HG02973 (cell line): ENCODE measurements at regions not wholly inside any gene's neighbourhood (a gene's known extent, or its start where the extent isn't known, plus 50 kb on each side); places are given as distances from the start of the nearest gene placed in this dataset.
"Not testable (repeated sequence)": the region's sequence is repeated elsewhere in the genome, so short reads cannot be mapped to it uniquely, and the experiment has no call there.

ENCODE experiments used
- ATAC-seq: cut with Tn5 transposase; IDR thresholded peaks from one replicate; pipeline ENCODE4 v1.9.1; 2021; ENCODE audit warnings: moderate library complexity; ENCODE audit not compliant: unreplicated experiment

DNA sequence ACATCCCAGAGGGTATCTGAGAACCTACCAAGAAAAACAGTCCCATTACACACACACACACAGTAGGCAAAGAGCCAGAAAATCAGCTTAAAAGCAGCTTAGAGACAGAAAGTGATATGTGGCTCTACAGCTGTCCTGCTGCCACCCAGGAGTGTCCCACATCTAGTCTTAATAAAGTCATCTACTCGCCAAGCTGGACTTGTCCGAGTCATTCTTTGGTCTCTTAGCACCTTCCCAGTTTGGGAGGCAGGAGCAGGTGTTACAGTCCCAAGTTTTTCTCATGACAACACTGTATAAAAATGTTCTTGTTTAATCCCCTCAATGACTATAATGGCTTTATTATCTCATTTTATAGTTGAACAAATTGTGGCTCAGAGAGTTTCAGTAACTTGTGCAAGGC lies 252.5 kb upstream of the CASK start:
- no peak for ATAC-seq

DNA sequence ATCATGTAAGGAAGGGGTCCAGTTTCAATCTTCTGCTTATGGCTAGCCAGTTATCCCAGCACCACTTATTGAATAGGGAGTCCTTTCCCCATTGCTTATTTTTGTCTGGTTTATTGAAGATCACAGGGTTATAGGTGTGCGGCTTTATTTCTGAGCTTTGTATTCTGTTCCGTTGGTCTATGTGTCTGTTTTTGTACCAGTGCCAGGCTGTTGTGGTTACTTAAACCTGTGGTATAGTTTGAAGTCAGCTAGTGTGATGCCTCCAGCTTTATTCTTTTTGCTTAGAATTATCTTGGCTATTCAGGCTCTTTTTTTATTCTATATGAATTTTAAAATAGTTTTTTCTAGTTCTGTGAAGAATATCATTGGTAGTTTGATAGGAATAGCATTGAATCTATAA lies 234.6 kb upstream of the CASK start:
- ATAC-seq, result not testable (repeated sequence)

DNA sequence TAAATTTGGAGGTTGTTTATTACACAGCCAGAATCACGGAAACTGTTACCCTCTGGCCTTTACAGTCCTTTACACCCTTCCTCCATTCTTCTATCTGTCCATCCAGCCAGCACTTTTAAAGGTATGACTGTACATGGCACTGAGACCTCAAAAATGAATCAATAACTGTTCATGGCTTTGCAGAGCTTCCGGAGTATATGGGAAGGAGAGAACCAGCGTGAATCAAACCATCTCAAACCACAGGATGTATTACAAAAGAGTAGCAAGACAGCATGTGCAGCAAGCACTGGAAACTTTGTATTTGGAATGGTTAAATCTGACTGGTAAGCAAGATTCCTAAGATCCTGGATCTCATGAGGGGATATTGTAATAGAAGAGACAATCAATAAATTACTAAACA lies 228.5 kb upstream of the CASK start:
- no peak for ATAC-seq

DNA sequence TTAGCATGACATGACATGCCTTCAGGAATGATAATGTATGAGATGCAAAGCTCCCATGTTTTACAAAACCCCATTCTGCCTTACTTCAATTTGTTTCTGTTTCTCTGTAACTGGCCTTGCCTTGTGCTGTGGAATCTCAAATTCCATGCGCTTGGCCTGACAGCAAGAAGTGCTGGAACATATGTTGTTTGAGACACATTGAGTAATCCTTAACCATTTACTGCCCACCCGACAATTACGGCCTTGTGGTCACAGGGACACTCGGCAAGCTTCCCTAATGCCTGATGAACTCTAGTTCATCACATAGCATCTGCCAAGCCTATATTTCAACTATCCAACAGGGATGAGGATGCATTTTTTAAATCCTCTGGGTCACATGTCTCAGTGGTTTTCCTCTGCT lies 226.4 kb upstream of the CASK start:
- ATAC-seq, result no peak

DNA sequence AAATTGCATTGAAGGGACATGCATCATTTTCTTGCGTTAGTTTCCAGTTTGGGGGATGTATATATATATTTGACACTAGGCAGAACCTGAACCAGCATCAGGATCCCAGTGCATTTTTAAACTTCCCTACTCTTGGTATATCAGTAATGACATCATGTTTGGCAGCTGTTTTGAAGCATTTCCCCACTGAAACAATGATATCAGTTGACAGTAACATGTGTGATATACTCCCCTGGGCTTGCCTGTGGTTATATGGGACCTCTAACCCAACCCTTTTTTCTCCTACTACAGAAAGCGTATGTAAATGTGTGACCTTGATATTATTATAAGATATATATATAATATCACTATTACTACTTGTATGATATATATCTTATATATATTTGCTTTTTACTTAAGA lies 225.9 kb upstream of the CASK start:
- ATAC-seq, result no peak

DNA sequence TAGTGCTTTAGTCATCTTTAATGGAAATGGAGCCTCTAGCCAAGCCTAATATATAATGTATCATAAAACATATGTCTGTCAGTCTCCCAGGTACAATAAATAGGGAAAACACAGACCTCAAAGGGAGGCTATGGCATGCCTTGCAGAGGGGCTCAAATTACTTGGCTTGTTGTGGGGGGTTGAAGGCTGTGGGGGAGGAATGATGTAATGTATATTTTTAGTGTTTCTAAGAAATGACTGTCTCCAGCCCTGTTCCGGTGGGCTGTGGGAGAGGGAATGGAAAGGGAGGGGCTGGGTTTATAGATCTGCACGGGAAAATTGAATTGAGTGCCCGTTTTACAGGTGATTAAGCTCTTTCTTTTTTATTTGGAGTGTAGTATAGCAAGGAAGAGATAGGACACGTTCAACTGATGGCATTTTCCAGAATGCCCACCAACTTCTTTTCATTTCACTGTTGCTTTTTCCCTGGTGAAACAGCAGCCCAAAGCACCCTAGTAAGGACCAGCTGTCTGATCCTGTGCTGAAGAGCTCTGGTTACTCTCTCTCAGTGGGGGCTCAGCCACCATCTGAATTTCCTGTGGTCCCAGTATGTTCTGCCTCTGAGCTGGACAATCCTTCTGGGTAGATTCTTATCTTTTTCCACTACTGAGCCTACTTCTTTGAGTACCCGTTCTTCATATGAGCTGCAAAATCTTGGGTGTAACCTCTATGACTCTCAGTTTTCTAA lies 220.7 kb upstream of the CASK start:
- no peak for ATAC-seq

DNA sequence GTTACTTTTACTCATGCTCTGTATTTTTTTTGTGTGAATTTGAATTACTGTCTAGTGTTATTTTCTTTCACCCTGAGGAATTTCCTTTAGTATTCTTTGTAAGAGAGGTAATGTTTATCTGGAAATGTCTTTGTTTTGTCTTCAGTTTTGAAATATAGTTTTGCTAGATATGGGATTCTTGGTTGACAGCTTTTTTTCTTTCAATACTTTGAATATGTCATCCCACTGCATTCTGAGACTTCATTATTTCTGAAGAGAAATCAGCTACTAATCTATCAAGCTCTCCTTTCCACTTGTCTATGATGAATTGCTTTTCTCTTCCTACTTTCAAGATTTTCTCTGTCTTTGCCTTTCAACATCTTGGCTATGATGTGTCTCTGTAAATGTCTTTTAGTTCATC lies 217.0 kb upstream of the CASK start:
- no peak for ATAC-seq

DNA sequence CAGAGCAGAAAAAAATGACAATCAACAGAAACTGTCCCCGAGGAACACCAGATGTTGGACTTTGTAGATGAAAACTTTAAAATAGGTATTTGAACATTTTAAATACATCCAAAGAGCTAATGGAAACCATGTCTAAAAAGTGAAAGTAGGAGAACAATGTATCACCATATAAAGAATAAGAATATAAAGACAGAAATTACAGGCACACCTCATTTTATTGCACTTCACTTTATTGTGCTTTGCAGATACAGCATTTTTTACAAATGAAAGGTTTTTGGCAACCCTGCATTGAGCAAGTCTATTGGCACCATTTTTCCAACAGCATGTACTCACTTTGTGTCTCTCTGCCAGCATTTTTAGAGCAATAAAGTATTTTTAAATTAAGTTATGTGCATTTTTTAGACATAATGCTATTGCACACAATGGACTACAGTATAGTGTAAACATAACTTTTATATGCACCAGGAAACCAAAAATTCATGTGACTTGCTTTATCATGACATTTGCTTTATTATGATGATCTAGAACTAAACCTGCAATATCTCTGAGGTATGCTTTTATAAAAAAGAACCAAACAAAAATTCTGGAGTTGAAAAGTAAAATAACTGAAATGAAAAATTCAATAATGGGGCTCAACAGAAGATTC lies 212.4 kb upstream of the CASK start:
- no peak for ATAC-seq

DNA sequence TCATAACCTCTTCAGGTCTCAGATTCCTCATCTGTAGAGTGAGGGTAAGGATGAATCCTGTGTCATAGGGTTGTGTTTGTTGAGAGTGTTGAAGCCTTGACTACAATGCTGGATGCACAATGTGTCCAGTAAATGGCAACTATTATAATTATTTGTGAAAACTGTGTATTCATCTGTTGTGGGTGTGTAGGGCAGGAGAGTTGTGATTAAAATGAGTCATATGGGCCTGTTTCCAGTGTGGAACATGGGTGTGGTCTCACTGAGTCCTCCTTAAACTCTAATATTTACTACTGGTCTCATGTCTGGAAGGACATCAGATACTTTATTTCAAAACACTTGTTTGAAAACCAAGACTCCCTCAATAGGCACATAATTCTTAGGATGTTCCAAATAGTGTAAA lies 208.5 kb upstream of the CASK start:
- ATAC-seq, result no peak

DNA sequence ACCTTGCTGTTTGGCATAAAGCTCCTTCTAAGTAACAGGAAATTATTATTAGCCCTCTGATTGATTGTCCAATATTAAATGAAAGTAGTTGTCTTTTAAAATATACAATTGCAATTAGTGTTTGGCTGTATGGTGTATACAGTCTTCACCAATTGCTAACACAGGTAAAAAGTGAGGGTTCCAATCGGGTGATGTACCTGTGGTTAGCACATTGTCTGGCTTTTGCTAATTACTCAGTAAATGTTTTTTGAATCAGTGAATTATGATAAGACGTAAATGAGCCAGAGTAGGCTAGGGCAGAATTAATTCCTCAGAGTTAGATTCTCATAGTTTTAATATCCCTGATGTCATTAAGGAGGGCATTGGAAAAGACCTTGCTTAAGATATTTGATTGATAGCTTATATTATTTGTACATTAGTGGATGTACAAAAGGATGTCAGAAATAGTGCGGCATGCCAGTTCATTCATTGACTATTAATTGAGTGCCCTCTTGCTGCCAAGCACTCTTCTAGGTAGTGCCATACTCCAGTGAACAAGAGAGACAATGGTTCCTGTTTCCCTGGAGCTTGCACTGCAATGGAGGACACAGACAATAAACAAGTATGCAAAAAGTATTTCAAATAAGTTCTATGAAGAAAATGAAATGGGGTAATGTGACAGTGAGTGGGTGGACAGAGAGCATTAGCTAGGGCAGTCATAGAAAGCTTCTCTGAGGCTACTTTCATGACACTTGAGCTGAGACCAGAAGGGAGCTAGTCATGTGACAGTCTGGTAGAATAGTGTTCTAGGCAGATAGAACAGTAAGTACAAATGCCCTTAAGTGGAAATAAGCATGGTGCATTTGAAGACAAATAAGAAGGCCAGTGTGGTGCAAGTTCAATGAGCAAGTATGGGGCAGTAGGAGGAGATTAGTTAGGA lies 205.9 kb upstream of the CASK start:
- no peak for ATAC-seq

DNA sequence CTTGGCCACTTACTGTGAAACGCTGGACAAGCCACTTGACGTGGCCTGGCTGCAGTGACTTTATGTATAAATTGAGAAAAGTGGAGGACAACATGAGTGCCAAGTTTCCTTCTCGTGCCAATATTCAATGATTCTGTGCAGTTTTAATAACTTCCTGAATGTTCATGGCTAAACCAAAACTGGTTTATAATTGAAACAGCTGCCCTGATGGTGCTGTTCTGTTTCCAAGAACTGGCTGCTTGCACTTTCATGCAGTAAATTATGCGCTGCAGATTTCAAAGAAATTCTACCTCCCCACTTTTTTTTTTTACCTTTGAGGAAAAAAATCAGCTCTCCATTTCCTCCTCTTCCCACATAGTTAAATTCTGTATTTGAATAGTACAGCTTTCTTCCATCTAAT lies 205.2 kb upstream of the CASK start:
- ATAC-seq, result no peak

DNA sequence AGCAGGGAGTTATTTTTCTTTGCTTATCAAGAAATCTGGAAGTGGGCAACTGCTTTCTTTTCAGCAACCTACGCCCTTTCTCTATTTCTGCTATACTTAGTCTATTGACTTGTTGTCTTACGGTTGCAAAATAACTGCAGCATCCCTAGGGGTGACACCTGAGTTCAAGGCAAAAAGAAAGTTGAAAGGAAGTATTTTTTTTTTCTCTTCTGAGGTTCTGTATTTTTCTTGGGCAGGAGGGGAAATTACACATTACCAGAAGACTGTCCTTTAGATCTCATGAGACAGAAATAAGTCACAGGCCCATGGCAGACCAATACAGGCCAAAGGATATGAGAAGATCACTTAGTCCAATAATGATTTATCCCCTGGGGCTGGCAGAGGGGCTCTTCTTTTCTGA lies 204.7 kb upstream of the CASK start:
- ATAC-seq, result peak; percentile 62

DNA sequence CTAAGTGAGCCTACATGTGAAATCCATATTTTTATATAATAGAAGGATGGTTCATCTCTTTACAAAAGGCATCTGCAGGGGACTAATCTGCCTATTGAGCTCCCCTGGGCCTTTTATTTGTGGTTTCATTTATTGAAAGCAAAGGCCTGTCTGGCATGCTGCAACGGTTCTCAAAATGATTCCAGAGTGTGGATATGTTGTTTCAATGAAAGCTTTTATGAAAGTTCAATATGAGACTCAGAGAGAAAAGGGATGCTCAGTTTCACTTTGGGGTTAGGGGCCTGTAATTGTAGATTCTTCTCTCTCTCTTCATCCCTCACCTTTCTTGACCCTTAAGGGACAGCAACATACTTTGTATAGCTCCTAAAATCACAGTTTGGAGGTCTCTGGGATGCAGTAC lies 204.2 kb upstream of the CASK start:
- ATAC-seq, result no peak

DNA sequence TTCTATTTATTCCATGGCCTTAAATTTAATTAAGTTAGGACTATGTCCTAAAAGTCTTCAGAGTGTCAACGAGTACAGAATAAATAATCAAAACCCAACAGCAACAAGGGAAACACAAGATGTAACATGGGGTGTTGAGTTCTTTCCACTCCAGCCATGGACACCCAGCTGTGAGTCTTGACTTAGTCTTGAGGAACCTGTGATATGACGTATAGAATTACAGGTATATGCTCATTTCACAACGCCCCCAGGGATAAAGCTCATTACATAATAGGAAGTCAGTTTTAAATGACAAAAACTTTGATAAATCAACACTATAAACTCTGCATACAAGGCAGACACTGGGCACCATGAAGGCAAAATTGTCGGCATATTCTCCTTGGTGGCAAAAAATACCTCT lies 200.0 kb upstream of the CASK start:
- no peak for ATAC-seq

DNA sequence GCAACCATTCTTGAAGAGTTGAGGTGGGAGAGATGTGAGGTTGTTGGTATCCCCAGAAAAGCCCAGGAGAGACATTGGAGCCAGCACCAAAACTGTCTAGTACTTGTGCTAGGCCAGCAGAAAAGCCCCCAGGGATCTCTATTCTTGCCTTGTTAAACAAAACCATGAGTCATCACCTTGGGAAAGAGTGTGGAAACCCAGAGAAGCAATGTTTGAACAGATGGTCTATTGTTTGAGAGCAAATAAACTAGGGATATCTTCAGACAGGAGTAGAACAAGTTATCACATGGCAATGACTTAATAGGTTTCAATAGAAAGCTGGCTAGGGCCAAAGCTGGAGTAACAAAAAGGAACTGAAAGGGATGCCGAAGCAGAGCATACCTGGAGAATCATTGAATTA lies 195.7 kb upstream of the CASK start:
- ATAC-seq, result no peak

DNA sequence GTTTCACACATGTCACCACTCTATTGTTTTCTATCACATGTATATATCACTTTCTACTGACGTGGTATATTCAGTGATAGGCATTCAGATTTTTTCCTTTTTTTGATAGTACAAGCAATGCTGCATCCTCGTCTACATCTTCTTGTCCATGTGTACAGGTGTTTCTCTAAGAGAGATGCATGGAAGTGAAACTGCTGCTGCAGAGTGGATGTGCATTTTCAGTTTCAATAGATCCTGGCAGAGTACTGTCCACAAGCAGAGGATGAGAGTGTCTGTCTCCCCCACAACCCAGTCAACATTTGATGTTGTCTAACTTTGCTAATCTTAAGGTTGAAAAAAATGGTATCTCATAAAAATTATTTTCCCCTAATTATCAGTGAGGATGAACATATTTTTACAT lies 194.0 kb upstream of the CASK start:
- peak; percentile 93 for ATAC-seq

DNA sequence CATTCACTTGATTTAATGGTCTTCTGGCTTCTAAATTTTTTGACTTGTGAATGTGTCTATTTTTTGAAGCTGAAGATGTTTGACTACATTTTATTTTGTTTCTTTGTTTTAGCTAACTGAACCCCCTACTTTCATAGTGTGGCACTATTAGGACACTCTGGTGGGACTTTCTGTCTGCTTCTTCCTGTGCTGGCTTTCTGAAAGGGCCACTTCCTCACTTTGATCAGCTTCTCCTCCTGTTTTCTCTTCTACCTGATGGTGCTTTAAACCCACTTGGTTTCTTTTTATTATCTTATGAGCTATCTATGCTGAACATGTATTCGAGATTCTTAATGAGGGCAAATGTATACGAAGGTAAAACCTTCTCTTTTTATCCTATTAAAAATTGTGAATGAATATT lies 186.1 kb upstream of the CASK start:
- no peak for ATAC-seq

DNA sequence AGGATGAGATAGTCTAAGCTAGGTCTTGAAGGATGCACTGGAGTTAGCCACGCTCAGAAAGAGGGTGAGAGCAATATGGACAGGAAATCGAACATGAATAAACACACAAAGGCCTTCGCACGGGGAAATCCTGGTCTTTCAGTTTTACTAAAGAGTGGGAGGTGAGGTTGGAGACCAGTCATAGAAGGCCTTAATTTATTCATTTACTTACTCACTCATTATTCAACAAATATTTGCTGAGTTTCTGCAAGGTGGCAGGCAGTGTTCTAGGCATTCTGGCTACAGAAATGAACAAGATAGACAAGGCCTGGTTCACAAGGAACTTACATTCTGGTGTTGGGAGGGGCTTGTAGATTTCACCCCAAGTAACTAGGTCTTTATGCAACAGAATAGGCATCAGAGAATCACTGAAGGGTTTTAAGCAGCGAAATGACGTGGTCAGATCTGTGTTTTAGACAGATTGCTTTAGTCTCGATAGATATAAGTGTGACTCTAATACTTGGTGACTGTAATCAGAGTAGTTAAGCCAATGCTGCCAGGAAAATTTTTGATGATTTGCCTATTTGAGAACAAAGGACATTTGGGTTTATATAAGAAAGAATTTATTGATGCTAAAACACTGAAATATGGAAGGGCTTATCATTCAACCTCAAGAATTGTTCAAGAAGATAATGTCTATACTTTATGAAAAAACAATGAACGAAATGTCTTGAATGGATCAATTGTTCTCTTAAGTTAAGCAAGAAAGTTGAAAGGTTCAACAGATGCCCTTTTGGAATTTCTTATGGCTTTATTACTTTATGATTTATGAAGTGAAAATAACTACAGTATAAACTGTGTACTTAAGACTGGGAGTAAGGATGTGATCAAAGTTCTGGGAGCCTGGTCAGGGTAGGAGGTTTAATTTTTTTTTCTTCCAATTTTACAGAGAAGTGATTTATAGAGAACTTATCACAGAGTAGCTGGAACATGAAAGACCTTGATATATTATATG lies 184.4 kb upstream of the CASK start:
- peak; percentile 79 for ATAC-seq

DNA sequence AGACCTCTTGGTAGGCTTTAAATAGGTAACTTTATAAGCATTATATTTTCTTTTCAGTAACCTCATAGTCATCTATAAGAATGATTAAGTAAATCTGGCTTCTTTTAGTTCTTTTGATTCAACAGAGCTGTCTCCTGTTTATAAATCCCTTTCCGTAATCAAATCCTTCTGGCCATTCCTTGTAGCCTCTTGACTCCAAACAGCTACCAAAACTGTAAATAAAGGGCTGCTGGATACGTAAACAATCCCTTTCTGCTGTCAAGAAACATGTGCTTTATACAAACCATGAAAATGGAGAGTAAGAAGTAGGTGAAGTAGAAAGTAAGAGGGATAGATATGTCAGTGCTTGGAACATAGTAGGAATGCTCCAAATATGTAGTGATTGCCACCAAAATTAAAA lies 183.2 kb upstream of the CASK start:
- no peak for ATAC-seq

DNA sequence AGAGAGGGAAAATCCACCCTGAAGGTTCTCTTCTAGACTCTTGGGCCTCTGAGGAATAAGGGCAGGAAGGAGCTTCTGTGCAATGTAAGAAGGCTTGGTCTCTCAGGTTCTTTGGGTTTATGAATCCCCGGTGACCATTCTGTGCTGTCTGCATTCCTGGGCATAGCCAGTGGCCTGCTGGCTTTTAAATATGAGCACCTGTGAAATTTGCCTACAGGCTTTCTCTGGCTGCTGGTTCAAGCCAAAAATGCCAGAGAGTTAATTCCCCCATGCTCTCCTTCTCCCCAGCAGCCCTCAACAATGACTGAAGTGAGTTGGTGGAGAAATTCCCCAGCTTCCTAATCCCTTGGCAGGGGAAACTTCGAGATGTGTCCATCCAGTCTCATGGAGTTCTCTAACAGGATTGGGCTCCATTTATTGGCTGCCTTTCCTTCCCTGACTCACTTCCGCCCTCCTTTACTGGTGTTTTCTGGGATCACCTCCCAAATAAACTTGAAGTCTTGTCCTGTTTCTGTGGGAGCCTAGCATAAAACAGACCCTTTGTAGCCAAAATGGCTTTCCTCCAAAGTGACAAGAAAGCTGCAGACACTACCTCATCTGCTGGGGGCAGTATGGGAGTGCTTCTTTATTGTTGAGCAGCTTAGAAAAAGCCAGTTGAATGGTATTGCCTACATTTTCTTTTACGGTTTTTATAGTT lies 179.4 kb upstream of the CASK start:
- no peak for ATAC-seq
